ENCODE measurements at regions not wholly inside any gene's neighbourhood (a gene's known extent, or its start where the extent isn't known, plus 50 kb on each side); places are given as distances from the start of the nearest gene placed in this dataset.

GRCh38 chr7:15989194-15989593, 302.7 kb upstream of the MEOX2 start:
- H3K27ac ChIP-seq, result no peak overlapping the region
- TF ChIP-seq CTCF (IDR thresholded peaks at IDR 0.05; ENCODE audit: low read depth, low read length), result no peak
- no peaks in the 10 kb centered on the region for H3K9me3 ChIP-seq (ENCODE audit: severe bottlenecking)
- H3K27me3 ChIP-seq (ENCODE audit: insufficient read depth, low read depth, severe bottlenecking), result no peaks in the 10 kb centered on the region
- no peak for DNase-seq
- H3K4me3 ChIP-seq (ENCODE audit: low read depth, low read length), result no peak overlapping the region
- no peaks in the 10 kb centered on the region for H3K36me3 ChIP-seq

GRCh38 chr7:15985587-15986384, 299.3 kb upstream of the MEOX2 start:
- no peaks in the 10 kb centered on the region for H3K27me3 ChIP-seq (ENCODE audit: insufficient read depth, low read depth, severe bottlenecking)
- no peak for DNase-seq
- TF ChIP-seq CTCF (IDR thresholded peaks at IDR 0.05; ENCODE audit: low read depth, low read length), result no peak
- H3K4me3 ChIP-seq (ENCODE audit: low read depth, low read length), result no peak overlapping the region
- H3K27ac ChIP-seq, result no peak overlapping the region
- H3K36me3 ChIP-seq, result no peaks in the 10 kb centered on the region
- H3K9me3 ChIP-seq (ENCODE audit: severe bottlenecking), result no peaks in the 10 kb centered on the region

DNA sequence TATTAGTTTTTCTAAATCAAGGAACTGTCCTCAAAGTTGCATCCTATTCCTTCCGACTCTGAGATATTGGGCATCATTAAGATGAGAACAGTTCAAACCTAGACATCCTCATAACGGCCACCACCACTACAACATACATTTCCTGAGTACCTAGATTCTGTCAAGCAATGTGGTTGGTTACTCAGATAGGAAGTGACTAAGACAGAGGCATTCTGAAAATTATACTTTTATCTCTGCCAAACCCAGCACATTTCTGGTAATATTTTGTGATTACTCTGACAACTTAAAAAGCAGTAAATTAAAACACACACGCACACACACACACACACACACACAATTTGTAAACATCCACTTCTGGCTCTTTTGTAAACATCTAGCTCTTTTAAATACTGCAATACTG, 291.2 kb upstream of the MEOX2 start:
- Histone ChIP-seq H3K4me3 (ENCODE audit: low read depth, low read length) (no peak overlapping the region), H3K27me3 (ENCODE audit: insufficient read depth, low read depth, severe bottlenecking) (no peaks in the 10 kb centered on the region), H3K36me3 (no peaks in the 10 kb centered on the region), H3K27ac (no peak overlapping the region), H3K9me3 (ENCODE audit: severe bottlenecking) (no peaks in the 10 kb centered on the region)
- no peak for DNase-seq
- TF ChIP-seq CTCF (IDR thresholded peaks at IDR 0.05; ENCODE audit: low read depth, low read length), result no peak

DNA sequence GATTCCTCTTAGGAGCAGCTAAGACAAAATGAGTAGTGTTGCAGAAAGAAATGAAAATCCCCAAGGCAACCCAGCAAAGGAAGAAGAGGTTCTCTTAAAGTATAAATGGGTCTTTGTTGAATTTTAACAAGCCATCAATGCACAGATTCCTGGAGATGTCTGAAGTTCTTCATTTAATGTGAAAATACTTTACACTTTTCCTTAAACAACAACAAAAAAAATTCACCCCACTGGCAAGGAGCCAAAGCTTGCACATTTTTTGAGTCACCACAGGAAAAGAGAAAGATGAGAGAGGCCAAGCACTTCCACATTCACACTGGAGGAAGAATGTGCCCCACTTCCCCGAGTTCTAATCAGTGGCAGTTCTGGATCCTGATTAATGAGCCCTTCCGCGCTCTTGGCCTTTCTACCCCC, 286.4 kb upstream of the MEOX2 start:
- Histone ChIP-seq H3K4me3 (ENCODE audit: low read depth, low read length) (no peak overlapping the region), H3K27ac (no peak overlapping the region), H3K27me3 (ENCODE audit: insufficient read depth, low read depth, severe bottlenecking) (no peaks in the 10 kb centered on the region), H3K9me3 (ENCODE audit: severe bottlenecking) (no peaks in the 10 kb centered on the region), H3K36me3 (no peaks in the 10 kb centered on the region)
- no peak for TF ChIP-seq CTCF (IDR thresholded peaks at IDR 0.05; ENCODE audit: low read depth, low read length)
- DNase-seq, result no peak

DNA sequence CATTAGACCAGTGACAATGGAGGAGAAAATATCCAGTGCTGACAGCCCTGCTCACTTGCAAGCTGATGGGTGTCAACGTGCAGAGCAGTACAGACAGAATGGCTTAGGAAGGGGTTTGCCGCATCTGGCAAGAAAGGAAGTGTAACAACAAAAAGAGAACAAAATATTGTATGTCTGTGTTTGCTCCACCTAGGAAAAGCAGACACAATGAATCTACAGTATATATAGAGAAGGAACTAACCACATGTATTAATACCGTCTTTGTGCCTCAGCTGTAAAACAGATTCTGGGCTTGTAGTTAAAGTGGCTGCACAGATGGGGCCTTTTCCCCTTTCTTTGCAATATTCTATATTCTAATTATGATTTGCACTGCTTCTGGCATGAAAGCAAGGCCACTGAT, 281.1 kb upstream of the MEOX2 start:
- TF ChIP-seq CTCF (IDR thresholded peaks at IDR 0.05; ENCODE audit: low read depth, low read length), result no peak
- no peak overlapping the region for H3K27ac ChIP-seq
- no peaks in the 10 kb centered on the region for H3K36me3 ChIP-seq
- no peak for DNase-seq
- H3K4me3 ChIP-seq (ENCODE audit: low read depth, low read length), result no peak overlapping the region
- H3K9me3 ChIP-seq (ENCODE audit: severe bottlenecking), result no peaks in the 10 kb centered on the region
- H3K27me3 ChIP-seq (ENCODE audit: insufficient read depth, low read depth, severe bottlenecking), result no peaks in the 10 kb centered on the region

- H3K27ac ChIP-seq, result no peak overlapping the region
- TF ChIP-seq CTCF (IDR thresholded peaks at IDR 0.05; ENCODE audit: low read depth, low read length), result no peak
- H3K4me3 ChIP-seq (ENCODE audit: low read depth, low read length), result no peak overlapping the region
- no peaks in the 10 kb centered on the region for H3K36me3 ChIP-seq
- H3K9me3 ChIP-seq (ENCODE audit: severe bottlenecking), result no peaks in the 10 kb centered on the region
- no peaks in the 10 kb centered on the region for H3K27me3 ChIP-seq (ENCODE audit: insufficient read depth, low read depth, severe bottlenecking)
- no peak for DNase-seq
Measured at GRCh38 chr7:15967121-15967520, 280.6 kb upstream of the MEOX2 start.

Measured in WERI-Rb-1 (cell line).